DMS114 treated with DMSO at 0.1 percent for 48 hours (cell line): ENCODE measurements at regions not wholly inside any gene's neighbourhood (a gene's known extent, or its start where the extent isn't known, plus 50 kb on each side); places are given as distances from the start of the nearest gene placed in this dataset.
A peak's percentile ranks its signal among the peaks of the same experiment; 100 is the strongest.
"Not testable (repeated sequence)": the region's sequence is repeated elsewhere in the genome, so short reads cannot be mapped to it uniquely, and the experiment has no call there.

Experiments
- DNase-seq: peaks from one replicate; lab custom pipeline; 2025; ENCODE audit not compliant: unreplicated experiment; lab: John Stamatoyannopoulos, UW

DNA sequence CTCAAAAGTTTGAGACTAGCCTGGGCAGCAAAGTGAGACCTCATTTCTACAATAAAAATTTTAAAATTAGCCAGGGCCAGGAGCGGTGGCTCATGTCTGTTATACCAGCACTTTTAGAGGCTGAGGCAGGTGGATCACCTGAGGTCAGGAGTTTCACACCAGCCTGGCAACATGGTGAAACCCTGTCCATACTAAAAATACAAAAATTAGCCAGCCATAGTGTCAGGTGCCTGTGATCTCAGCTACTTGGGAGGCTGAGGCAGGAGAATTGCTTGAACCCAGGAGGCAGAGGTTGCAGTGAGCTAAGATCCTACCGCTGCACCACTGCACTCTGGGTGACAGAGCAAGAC, 85.1 kb upstream of the MAP4 start:
- not testable (repeated sequence) for DNase-seq

- no peak for DNase-seq
Observed at GRCh38 chr3:48092270-48092669, 76.1 kb upstream of the MAP4 start.

DNA sequence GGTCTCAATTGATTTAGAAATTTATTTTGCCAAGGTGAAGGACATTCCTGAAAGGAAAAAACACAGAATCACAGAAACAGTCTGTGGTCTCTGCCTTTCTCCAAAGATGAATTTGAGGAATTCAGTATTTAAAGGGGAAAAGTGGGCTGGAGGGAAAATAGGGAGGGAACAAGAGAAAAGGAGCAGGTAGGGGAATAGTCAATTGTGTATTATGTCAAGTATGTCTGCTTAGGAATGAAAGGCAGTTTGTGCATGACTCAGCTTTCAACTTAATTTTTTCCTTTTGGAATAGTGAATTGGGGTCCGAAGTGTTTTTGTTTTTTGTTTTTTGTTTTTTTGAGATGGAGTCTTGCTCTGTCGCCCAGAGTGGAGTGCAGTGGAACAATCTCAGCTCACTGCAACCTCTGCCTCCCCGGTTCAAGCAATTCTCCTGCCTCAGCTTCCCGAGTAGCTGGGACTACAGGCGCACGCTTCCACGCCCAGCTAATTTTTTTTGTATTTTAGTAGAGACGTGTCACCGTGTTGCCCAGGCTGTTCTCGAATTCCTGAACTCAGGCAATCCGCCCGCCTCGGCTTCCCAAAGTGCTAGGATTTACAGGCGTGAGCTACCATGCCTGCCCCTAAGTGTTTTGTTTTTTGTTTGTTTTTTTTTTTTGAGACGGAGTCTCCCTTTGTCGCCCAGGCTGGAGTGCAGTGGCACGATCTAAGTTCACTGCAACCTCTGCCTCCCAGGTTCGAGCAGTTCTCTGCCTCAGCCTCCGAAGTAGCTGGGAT, 74.1 kb upstream of the MAP4 start:
- no peak for DNase-seq

DNA sequence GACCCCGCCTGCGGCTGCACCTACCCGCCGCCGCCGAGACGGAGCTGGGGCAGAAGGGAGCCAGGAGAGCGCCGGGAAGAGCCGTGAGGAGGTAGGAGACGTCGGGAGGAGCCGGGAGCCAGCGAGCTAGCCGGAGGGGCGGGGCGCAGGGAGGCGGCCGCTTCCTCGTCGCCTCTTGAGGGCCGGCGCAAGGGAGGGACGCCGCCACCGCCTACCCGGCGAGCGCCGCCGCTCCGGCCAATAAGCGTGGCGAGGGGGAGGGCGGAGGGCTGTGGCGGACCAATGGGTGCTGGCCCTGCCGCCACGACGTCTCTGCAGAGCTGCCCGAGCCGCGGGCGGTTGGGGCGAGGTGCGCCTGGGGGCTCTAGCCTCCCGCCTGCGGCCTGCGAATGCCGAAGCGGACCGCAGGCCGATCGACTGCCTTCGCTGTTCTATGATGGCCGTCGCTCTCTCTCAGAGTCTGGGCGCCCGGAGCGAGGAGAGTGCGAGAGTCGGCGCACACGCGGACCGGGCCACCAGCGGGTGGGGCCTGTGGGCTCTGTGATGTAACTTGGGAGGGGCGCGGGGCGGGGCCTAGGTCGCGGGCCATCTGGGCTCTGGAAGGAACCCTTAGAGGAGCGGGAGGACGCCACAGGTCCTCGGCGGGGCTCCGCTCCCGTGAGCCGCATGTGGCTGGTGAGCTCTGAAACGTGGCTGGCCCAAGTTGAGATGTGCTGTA, 72.7 kb upstream of the MAP4 start:
- peak; percentile 87 for DNase-seq

DNA sequence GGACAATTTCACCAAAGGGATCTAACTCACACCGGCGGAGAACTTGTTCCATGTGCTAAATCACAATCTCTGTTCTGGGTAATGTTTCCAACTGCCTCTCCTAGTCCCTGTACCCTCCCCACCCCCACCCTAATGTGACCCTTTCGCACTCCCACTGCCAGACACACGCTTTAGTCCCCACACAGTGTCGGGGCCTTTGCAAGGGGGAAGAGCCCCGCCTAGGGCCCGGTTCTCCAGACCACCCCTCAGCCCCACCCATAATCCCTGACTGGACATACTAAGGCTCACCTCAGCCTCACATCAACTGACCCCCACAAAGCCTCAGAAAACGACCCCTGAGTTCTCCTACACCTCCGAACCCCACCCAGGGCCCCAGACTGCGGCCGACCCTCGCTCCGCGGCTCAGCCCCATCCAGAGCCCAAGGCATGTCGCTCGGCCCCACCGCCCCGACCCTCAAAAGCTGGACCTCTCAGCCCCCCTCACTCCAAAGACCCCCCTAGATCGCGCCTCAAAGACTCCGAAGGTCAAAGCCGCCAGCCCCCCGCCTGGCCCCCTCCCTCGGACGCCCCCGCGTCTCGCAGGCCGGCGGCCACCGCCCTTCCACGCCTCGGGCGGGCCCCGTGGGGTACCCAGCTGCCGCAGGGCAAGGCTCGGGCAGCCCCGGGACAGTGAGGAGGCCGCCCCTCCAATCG, 72.0 kb upstream of the MAP4 start:
- DNase-seq: no peak

DNA sequence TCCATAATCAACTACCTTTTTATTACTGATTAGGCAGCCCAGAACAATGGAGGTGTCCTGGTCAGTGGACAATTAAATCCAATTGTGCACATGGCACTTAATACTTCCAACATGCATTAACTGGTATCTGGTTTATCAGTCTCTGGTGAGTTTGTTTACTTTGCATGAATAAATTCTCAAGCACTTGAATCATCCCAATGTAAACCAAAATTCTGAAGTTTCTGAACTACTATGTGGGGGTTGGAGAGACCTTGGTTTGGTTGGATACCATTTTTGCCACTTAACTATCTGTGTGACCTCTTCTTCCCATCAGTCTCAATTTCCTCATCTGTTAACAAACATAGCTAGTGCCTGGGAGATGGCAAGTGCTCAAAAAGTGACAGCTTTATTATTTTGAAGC, 70.5 kb upstream of the MAP4 start:
- no peak for DNase-seq

- DNase-seq: no peak
Observed at GRCh38 chr3:48084929-48085328, 68.7 kb upstream of the MAP4 start.

DNA sequence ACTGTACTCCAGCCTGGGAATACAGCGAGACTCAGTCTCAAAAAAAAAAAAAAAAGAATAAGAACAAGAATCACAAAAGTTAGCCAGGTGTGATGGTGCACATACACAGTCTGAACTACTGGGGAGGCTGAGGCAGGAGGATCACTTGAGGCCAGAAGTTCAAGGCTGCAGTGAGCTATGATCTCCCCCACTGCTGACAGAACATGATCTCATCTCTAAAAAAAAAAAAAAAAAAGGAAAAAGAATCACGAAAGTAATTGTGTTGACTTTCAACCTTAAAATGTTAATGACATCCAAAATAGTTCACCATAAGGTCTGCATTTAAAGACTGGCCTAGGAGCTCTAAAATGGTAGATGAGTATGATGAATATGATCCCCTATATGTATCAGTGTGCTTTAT, 68.0 kb upstream of the MAP4 start:
- no peak for DNase-seq

GRCh38 chr3:48082580-48083184, 66.5 kb upstream of the MAP4 start:
- DNase-seq: no peak

DNA sequence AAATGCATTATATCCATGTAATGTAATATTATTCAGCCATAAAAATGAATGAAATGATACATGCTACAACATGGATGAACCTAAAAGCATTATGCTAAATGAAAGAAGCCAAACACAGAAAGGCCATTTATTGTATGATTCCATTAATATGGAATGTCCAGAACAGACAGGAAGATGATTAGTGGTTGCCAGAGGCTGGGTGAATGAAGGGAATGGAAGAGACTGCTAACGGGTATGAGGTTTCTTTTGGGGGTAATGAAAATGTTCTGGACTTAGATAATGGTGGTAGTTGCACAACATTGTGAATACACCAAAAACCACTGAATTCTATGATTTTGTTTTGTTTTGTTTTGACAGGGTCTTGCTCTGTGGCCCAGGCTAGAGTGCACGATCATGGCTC, 61.6 kb upstream of the MAP4 start:
- no peak for DNase-seq

GRCh38 chr3:48070030-48070429, 53.8 kb upstream of the MAP4 start:
- DNase-seq: no peak

DNA sequence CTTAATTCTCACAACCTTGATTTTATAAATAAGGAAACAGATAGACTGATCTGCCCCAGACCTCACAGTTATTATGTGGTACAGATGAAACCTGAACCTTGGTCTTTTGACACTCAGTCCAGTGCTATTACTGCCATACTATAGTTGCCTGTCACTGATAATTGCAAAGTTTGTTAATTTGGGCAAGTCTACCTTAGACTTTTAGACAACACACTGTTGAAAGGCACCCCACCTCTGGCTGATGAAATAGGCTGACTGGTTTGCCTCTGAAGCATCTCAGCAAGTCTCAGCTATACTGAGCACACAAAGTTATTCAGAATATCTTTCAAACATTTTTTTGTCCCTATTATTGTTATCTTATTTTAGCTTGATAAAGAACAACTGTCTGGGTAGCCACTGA, 53.1 kb upstream of the MAP4 start:
- DNase-seq: no peak

DNA sequence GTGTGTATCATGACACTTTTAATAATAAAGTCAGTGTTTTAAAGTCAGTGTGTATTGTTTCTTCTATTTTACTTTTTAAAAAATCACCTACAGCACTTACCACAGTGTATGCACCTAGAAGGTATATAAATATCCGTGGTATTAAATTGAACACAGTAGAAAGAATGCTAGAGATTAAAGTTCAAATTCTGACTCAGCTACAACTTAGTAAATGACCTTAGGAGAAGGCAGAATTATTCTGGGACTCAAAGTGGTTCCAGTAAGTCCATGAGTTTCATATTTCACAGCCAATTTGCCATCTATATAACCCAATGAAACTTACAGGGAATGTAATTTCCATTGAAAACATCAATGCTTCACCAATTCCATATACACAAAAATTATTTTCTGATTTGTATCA, 52.7 kb upstream of the MAP4 start:
- no peak for DNase-seq

DNA sequence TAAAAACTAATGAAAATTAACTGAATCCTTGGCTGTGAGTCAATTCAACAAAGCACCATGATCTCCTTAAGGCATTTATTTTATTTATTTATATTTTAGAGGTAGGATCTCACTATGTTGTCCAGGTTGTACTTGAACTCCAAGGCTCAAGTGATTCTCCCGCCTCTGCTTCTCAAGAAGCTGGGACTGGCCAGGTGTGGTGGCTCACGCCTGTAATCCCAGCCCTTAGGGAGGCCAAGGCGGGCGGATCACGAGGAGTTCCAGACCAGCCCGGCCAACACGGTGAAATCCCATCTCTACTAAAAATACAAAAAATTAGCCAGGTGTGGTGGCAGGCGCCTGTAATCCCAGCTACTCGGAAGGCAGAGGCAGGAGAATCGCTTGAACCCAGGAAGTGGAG, 52.1 kb upstream of the MAP4 start:
- DNase-seq: not testable (repeated sequence)

- no peak for DNase-seq
Observed at GRCh38 chr3:48067271-48067670, 51.1 kb upstream of the MAP4 start.
